PFSK-1 (cell line): ENCODE measurements at regions not wholly inside any gene's neighbourhood (a gene's known extent, or its start where the extent isn't known, plus 50 kb on each side); places are given as distances from the start of the nearest gene placed in this dataset.

ENCODE experiments used
- POLR2AphosphoS5 ChIP-seq: IDR thresholded peaks from 2 replicates; pipeline ENCODE4 v1.6.1; 2012; ENCODE audit warnings: low read depth, mild to moderate bottlenecking, control low read depth, low read length, moderate library complexity
- SIN3A ChIP-seq: IDR thresholded peaks from 2 replicates; pipeline ENCODE4 v1.6.1; 2012; ENCODE audit warnings: mild to moderate bottlenecking, low read length, moderate library complexity, borderline replicate concordance; ENCODE audit not compliant: insufficient read depth
- TAF1 ChIP-seq: IDR thresholded peaks from 2 replicates; pipeline ENCODE4 v1.6.1; 2012; ENCODE audit warnings: low read length, control low read depth, borderline replicate concordance; ENCODE audit not compliant: insufficient read depth
- TF ChIP-seq, protein P1 (sequence below), 2 experiments: IDR thresholded peaks; 2 replicates each; pipeline versions ENCODE4 v1.6.1 to v1.8.0; 2011 to 2012; ENCODE audit warnings: low read depth in 2 of 2, low read length in 2 of 2, control low read depth in 1 of 2, inconsistent platforms in 1 of 2, mild to moderate bottlenecking in 1 of 2, moderate library complexity in 1 of 2; ENCODE audit not compliant: insufficient read depth in 1 of 2

DNA sequence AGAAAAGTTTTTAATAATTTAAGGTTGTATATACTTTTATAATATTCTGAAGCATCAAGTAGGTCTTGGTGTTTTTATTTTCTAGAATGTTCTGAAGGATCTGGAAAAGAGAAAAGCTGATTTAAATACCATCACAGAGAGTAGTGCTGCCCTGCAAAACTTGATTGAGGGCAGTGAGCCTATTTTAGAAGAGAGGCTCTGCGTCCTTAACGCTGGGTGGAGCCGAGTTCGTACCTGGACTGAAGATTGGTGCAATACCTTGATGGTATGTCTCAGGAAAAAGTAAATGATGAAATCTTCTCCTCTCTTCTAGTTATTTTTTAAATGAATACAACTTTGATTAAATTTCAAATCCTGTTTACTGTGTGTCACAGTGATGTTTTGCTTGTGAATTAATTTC lies 225.7 kb downstream of the UTRN start:
- TF ChIP-seq, protein P1, sequence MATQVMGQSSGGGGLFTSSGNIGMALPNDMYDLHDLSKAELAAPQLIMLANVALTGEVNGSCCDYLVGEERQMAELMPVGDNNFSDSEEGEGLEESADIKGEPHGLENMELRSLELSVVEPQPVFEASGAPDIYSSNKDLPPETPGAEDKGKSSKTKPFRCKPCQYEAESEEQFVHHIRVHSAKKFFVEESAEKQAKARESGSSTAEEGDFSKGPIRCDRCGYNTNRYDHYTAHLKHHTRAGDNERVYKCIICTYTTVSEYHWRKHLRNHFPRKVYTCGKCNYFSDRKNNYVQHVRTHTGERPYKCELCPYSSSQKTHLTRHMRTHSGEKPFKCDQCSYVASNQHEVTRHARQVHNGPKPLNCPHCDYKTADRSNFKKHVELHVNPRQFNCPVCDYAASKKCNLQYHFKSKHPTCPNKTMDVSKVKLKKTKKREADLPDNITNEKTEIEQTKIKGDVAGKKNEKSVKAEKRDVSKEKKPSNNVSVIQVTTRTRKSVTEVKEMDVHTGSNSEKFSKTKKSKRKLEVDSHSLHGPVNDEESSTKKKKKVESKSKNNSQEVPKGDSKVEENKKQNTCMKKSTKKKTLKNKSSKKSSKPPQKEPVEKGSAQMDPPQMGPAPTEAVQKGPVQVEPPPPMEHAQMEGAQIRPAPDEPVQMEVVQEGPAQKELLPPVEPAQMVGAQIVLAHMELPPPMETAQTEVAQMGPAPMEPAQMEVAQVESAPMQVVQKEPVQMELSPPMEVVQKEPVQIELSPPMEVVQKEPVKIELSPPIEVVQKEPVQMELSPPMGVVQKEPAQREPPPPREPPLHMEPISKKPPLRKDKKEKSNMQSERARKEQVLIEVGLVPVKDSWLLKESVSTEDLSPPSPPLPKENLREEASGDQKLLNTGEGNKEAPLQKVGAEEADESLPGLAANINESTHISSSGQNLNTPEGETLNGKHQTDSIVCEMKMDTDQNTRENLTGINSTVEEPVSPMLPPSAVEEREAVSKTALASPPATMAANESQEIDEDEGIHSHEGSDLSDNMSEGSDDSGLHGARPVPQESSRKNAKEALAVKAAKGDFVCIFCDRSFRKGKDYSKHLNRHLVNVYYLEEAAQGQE (IDR thresholded peaks at IDR 0.05; ENCODE audit: insufficient read depth in 1 of 2, low read depth in 2 of 2, low read length in 2 of 2): no peak
- TF ChIP-seq POLR2AphosphoS5 (no peak), TAF1 (no peak), SIN3A (no peak)
